ENCODE measurements at regions not wholly inside any gene's neighbourhood (a gene's known extent, or its start where the extent isn't known, plus 50 kb on each side); places are given as distances from the start of the nearest gene placed in this dataset.

GRCh38 chr1:242774256-242774655 lies 249.8 kb upstream of the PLD5 start:
- 95% methylated on average over 18 of the region's 20 CpGs for WGBS (ENCODE audit: insufficient coverage)
- H3K36me3 ChIP-seq (ENCODE audit: control insufficient read depth in 4 of 4, insufficient read depth in 4 of 4, low read length in 3 of 4): no peaks in the 10 kb centered on the region
- no peak for DNase-seq
- no peaks in the 10 kb centered on the region for H3K9me3 ChIP-seq (ENCODE audit: control extremely low read depth in 1 of 5, control insufficient read depth in 4 of 5, insufficient read depth in 2 of 5, low read depth in 1 of 5, low read length in 4 of 5)
- H3K27me3 ChIP-seq (replicated peaks in 2 of 5; ENCODE audit: control insufficient read depth in 4 of 5, insufficient read depth in 5 of 5, low read length in 4 of 5): no peaks in the 10 kb centered on the region
- CTCF ChIA-PET: interaction anchor here (1.6 kb wide), 1 partner anchor 10 kb away, joined by 3 read pairs; no protein-coding TSS in a partner anchor
- no peaks in the 10 kb centered on the region for H3K4me1 ChIP-seq (ENCODE audit: control extremely low read depth in 1 of 4, control insufficient read depth in 4 of 4, insufficient read depth in 4 of 4, low read length in 3 of 4)
- no peak overlapping the region for H3K4me3 ChIP-seq (ENCODE audit: control insufficient read depth in 1 of 7, extremely low read depth in 1 of 7, insufficient read depth in 4 of 7, low read depth in 2 of 7, low read length in 6 of 7)
- POLR2A ChIA-PET: no interaction called here
- H3K27ac ChIP-seq (ENCODE audit: insufficient read depth in 1 of 2, low read depth in 1 of 2, low read length in 2 of 2, poor library complexity in 1 of 2, severe bottlenecking in 2 of 2): no peak overlapping the region

DNA sequence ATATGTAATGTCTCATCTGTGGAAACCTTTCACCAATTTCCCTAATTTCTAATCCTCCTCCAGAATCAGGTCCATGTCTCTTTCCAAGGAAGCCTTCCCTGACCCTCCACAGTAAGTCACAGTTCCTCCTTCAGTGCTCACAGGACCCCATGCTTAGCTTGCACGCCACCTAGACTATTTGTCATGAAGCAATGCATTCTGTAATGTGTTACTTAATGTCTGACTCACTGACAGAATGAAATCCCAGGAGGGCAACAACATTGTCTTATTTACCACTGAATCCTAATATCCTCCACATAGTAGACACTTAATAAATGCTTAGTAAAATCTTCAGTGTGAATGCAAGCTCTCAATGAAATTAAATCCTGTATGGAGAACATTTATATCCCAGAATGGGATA lies 245.9 kb upstream of the PLD5 start:
- no peak for DNase-seq
- Histone ChIP-seq H3K4me1 (ENCODE audit: control extremely low read depth in 1 of 4, control insufficient read depth in 4 of 4, insufficient read depth in 4 of 4, low read length in 3 of 4) (no peaks in the 10 kb centered on the region), H3K27ac (ENCODE audit: insufficient read depth in 1 of 2, low read depth in 1 of 2, low read length in 2 of 2, poor library complexity in 1 of 2, severe bottlenecking in 2 of 2) (no peak overlapping the region), H3K9me3 (ENCODE audit: control extremely low read depth in 1 of 5, control insufficient read depth in 4 of 5, insufficient read depth in 2 of 5, low read depth in 1 of 5, low read length in 4 of 5) (no peaks in the 10 kb centered on the region), H3K27me3 (replicated peaks in 2 of 5; ENCODE audit: control insufficient read depth in 4 of 5, insufficient read depth in 5 of 5, low read length in 4 of 5) (no peaks in the 10 kb centered on the region), H3K36me3 (ENCODE audit: control insufficient read depth in 4 of 4, insufficient read depth in 4 of 4, low read length in 3 of 4) (no peaks in the 10 kb centered on the region), H3K4me3 (ENCODE audit: control insufficient read depth in 1 of 7, extremely low read depth in 1 of 7, insufficient read depth in 4 of 7, low read depth in 2 of 7, low read length in 6 of 7) (no peak overlapping the region)
- POLR2A ChIA-PET: no interaction called here
- WGBS (ENCODE audit: insufficient coverage): no CpG with 5 or more reads among the region's 1 CpG
- CTCF ChIA-PET: no interaction called here

DNA sequence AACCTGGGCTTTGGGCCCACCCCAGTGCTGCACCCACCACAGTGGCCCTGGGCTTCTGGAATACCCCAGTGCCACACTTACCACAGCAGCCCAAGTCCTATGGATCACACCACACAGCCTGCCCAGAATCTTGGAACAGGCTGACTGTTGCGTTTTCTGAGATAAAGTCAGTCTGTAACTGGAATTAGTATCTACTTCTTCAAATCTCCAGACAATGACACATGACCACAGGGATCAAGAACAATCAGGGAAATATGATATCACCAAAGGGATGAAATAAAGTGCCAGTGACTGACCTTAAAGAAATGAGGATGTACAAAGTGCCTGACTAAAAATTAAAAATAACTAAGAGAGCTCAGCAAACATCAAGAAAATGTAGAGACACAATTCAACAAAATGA lies 239.7 kb upstream of the PLD5 start:
- Histone ChIP-seq H3K27ac (ENCODE audit: insufficient read depth in 1 of 2, low read depth in 1 of 2, low read length in 2 of 2, poor library complexity in 1 of 2, severe bottlenecking in 2 of 2) (no peak overlapping the region), H3K4me1 (ENCODE audit: control extremely low read depth in 1 of 4, control insufficient read depth in 4 of 4, insufficient read depth in 4 of 4, low read length in 3 of 4) (no peaks in the 10 kb centered on the region), H3K36me3 (ENCODE audit: control insufficient read depth in 4 of 4, insufficient read depth in 4 of 4, low read length in 3 of 4) (no peaks in the 10 kb centered on the region), H3K4me3 (ENCODE audit: control insufficient read depth in 1 of 7, extremely low read depth in 1 of 7, insufficient read depth in 4 of 7, low read depth in 2 of 7, low read length in 6 of 7) (no peak overlapping the region), H3K9me3 (ENCODE audit: control extremely low read depth in 1 of 5, control insufficient read depth in 4 of 5, insufficient read depth in 2 of 5, low read depth in 1 of 5, low read length in 4 of 5) (peaks cover 0 to 6% (median 0%) of the 10 kb centered on the region in 5 experiments), H3K27me3 (replicated peaks in 2 of 5; ENCODE audit: control insufficient read depth in 4 of 5, insufficient read depth in 5 of 5, low read length in 4 of 5) (no peaks in the 10 kb centered on the region)
- ChIA-PET CTCF (no interaction called here), POLR2A (no interaction called here)
- no peak for DNase-seq
- WGBS (ENCODE audit: insufficient coverage): 100% methylated on average over 1 of the region's 1 CpG

- no CpG with 5 or more reads among the region's 3 CpGs for WGBS (ENCODE audit: insufficient coverage)
- no peak for DNase-seq
- H3K27me3 ChIP-seq (replicated peaks in 2 of 5; ENCODE audit: control insufficient read depth in 4 of 5, insufficient read depth in 5 of 5, low read length in 4 of 5): no peaks in the 10 kb centered on the region
- CTCF ChIA-PET: interaction anchor here (0.6 kb wide), 1 partner anchor 643 kb away, joined by 3 read pairs; no protein-coding TSS in a partner anchor
- no peaks in the 10 kb centered on the region for H3K4me1 ChIP-seq (ENCODE audit: control extremely low read depth in 1 of 4, control insufficient read depth in 4 of 4, insufficient read depth in 4 of 4, low read length in 3 of 4)
- H3K27ac ChIP-seq (ENCODE audit: insufficient read depth in 1 of 2, low read depth in 1 of 2, low read length in 2 of 2, poor library complexity in 1 of 2, severe bottlenecking in 2 of 2): no peak overlapping the region
- no peaks in the 10 kb centered on the region for H3K36me3 ChIP-seq (ENCODE audit: control insufficient read depth in 4 of 4, insufficient read depth in 4 of 4, low read length in 3 of 4)
- H3K4me3 ChIP-seq (ENCODE audit: control insufficient read depth in 1 of 7, extremely low read depth in 1 of 7, insufficient read depth in 4 of 7, low read depth in 2 of 7, low read length in 6 of 7): no peak overlapping the region
- POLR2A ChIA-PET: interaction anchor here (0.6 kb wide), 1 partner anchor 894 kb away, joined by 5 read pairs; no protein-coding TSS in a partner anchor
- peaks cover 0 to 6% (median 3%) of the 10 kb centered on the region in 5 experiments for H3K9me3 ChIP-seq (ENCODE audit: control extremely low read depth in 1 of 5, control insufficient read depth in 4 of 5, insufficient read depth in 2 of 5, low read depth in 1 of 5, low read length in 4 of 5)
Measured at GRCh38 chr1:242761556-242761955, 237.1 kb upstream of the PLD5 start.

DNA sequence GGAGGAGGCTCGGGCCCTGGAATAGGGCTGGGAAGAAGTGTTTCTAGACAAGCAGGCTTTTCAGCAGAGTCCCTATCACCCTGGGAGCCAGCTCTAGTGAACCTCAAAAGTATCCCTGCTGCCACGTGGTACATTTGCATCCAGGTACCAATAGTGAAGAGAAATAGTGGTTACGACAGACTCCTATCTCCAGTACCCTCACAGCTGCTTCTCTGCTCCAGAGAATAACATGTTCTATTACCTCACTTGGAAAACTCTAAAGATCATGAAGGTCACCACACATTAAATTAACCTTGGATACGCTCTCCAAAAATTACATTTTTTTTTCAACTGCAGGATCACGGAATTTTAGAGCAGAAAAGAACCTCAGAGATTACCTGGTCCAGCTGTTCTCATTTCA lies 230.4 kb upstream of the PLD5 start:
- 85% methylated on average over 3 of the region's 5 CpGs for WGBS (ENCODE audit: insufficient coverage)
- peaks cover 0 to 3% (median 1%) of the 10 kb centered on the region in 5 experiments for H3K9me3 ChIP-seq (ENCODE audit: control extremely low read depth in 1 of 5, control insufficient read depth in 4 of 5, insufficient read depth in 2 of 5, low read depth in 1 of 5, low read length in 4 of 5)
- POLR2A ChIA-PET: no interaction called here
- CTCF ChIA-PET: no interaction called here
- DNase-seq: no peak
- H3K27ac ChIP-seq (ENCODE audit: insufficient read depth in 1 of 2, low read depth in 1 of 2, low read length in 2 of 2, poor library complexity in 1 of 2, severe bottlenecking in 2 of 2): no peak overlapping the region
- H3K4me3 ChIP-seq (ENCODE audit: control insufficient read depth in 1 of 7, extremely low read depth in 1 of 7, insufficient read depth in 4 of 7, low read depth in 2 of 7, low read length in 6 of 7): no peak overlapping the region
- H3K4me1 ChIP-seq (ENCODE audit: control extremely low read depth in 1 of 4, control insufficient read depth in 4 of 4, insufficient read depth in 4 of 4, low read length in 3 of 4): no peaks in the 10 kb centered on the region
- H3K27me3 ChIP-seq (replicated peaks in 2 of 5; ENCODE audit: control insufficient read depth in 4 of 5, insufficient read depth in 5 of 5, low read length in 4 of 5): no peaks in the 10 kb centered on the region
- H3K36me3 ChIP-seq (ENCODE audit: control insufficient read depth in 4 of 4, insufficient read depth in 4 of 4, low read length in 3 of 4): no peaks in the 10 kb centered on the region

DNA sequence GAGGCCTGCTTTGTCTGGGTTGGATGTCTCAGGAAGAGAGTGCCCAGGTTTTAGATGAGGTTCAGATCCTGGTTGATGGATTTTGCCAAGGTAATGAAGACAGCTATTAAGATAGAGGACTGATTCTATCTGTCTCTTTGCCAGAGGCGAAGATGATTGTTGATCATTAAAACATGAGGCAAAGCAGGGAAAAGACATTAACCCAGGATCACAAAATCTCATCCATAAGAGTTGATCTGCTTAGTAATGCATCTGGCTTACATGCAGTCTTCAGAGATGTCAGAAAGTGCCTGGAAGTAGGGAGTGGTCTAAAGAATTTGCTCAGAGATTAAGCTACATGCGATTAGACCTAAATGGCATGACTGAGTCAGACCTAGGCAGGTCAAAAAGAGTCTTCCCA lies 229.6 kb upstream of the PLD5 start:
- Histone ChIP-seq H3K4me1 (ENCODE audit: control extremely low read depth in 1 of 4, control insufficient read depth in 4 of 4, insufficient read depth in 4 of 4, low read length in 3 of 4) (no peaks in the 10 kb centered on the region), H3K27ac (ENCODE audit: insufficient read depth in 1 of 2, low read depth in 1 of 2, low read length in 2 of 2, poor library complexity in 1 of 2, severe bottlenecking in 2 of 2) (no peak overlapping the region), H3K36me3 (ENCODE audit: control insufficient read depth in 4 of 4, insufficient read depth in 4 of 4, low read length in 3 of 4) (no peaks in the 10 kb centered on the region), H3K27me3 (replicated peaks in 2 of 5; ENCODE audit: control insufficient read depth in 4 of 5, insufficient read depth in 5 of 5, low read length in 4 of 5) (no peaks in the 10 kb centered on the region), H3K9me3 (ENCODE audit: control extremely low read depth in 1 of 5, control insufficient read depth in 4 of 5, insufficient read depth in 2 of 5, low read depth in 1 of 5, low read length in 4 of 5) (peaks cover 0 to 3% (median 1%) of the 10 kb centered on the region in 5 experiments), H3K4me3 (ENCODE audit: control insufficient read depth in 1 of 7, extremely low read depth in 1 of 7, insufficient read depth in 4 of 7, low read depth in 2 of 7, low read length in 6 of 7) (no peak overlapping the region)
- no peak for DNase-seq
- POLR2A ChIA-PET: no interaction called here
- CTCF ChIA-PET: no interaction called here
- no CpG with 5 or more reads among the region's 2 CpGs for WGBS (ENCODE audit: insufficient coverage)

DNA sequence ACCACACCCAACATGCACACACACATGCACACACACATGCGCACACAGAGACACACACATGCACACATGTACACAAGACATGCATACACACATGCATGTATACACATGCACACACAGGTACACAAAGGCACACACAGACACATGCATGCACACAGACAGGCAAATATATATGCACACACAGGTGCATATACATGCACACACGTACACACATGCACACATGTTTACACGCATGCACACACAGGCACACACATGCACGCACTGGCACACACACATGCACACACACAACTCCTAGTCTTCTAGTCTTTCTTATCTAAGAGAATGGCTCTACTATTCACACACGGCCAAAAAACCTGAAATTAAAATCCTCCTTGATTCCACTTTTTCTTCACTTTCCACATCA lies 222.7 kb upstream of the PLD5 start:
- H3K4me1 ChIP-seq (ENCODE audit: control extremely low read depth in 1 of 4, control insufficient read depth in 4 of 4, insufficient read depth in 4 of 4, low read length in 3 of 4): no peaks in the 10 kb centered on the region
- no peaks in the 10 kb centered on the region for H3K36me3 ChIP-seq (ENCODE audit: control insufficient read depth in 4 of 4, insufficient read depth in 4 of 4, low read length in 3 of 4)
- no peaks in the 10 kb centered on the region for H3K9me3 ChIP-seq (ENCODE audit: control extremely low read depth in 1 of 5, control insufficient read depth in 4 of 5, insufficient read depth in 2 of 5, low read depth in 1 of 5, low read length in 4 of 5)
- ChIA-PET POLR2A (no interaction called here), CTCF (no interaction called here)
- H3K27ac ChIP-seq (ENCODE audit: insufficient read depth in 1 of 2, low read depth in 1 of 2, low read length in 2 of 2, poor library complexity in 1 of 2, severe bottlenecking in 2 of 2): no peak overlapping the region
- no peak for DNase-seq
- H3K4me3 ChIP-seq (ENCODE audit: control insufficient read depth in 1 of 7, extremely low read depth in 1 of 7, insufficient read depth in 4 of 7, low read depth in 2 of 7, low read length in 6 of 7): no peak overlapping the region
- no peaks in the 10 kb centered on the region for H3K27me3 ChIP-seq (replicated peaks in 2 of 5; ENCODE audit: control insufficient read depth in 4 of 5, insufficient read depth in 5 of 5, low read length in 4 of 5)
- 84% methylated on average over 4 of the region's 5 CpGs for WGBS (ENCODE audit: insufficient coverage)
